CD4-positive, alpha-beta T cell treated with Interleukin-1 beta for 1 hour (primary cell): ENCODE measurements at regions not wholly inside any gene's neighbourhood (a gene's known extent, or its start where the extent isn't known, plus 50 kb on each side); places are given as distances from the start of the nearest gene placed in this dataset.

ENCODE experiments used
- DNase-seq, 2 donors: peaks; one replicate each; pipeline ENCODE4 v3.0.0-alpha.2; 2020 to 2022

DNA sequence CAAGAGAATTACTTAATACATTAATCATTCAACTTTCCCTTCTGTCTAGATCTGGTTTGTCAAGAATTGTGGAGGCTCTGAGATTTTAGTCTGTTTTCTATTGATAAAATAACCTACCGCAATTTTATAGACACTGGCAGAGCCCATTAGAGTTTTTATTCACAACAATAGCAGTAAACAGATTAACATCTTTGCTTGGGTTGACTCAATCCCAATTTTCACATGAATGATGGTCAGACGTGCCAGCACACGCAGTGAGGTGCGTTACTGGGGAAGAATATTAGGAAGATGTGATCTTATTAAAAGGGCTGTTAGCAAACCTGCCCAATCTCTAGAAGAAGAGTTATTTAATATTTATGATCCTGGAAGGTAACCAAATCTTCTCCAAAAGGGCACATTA, 736.6 kb downstream of the MRPL39 start:
- no peak for DNase-seq

GRCh38 chr21:24869862-24870261, 737.4 kb downstream of the MRPL39 start:
- DNase-seq, result no peak

GRCh38 chr21:24868117-24868516, 739.2 kb downstream of the MRPL39 start:
- no peak for DNase-seq

GRCh38 chr21:24861471-24861870, 745.8 kb downstream of the MRPL39 start:
- no peak for DNase-seq

GRCh38 chr21:24856326-24856725, 751.0 kb downstream of the MRPL39 start:
- DNase-seq, result no peak

DNA sequence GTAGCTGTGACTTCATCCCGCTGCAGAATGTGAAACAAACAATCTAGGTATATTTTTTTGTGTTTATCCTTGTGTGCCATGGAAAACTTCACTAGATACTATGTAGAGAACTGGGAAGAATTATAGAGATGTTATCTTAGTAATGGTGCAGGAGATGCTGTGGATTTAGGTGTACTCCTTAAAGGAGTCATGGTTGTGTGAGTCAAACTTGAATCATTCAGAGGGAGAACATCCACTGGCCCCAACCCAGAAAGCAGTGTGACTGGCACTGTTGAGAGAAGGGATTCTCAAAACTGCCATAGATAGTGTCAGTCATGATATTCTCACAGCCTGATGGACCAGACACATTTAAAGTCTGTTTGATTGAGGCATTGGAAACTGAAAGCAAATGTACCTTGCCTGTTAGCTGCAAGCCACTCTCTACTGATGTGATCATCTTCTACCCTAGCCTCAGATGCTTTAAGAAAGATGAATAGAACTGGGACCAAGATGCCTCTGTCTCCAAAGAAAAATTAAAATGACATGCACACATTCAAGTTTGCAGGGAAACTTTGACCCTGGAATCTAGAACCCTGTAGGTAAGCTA, 754.6 kb downstream of the MRPL39 start:
- no peak for DNase-seq

GRCh38 chr21:24850121-24850520, 757.2 kb downstream of the MRPL39 start:
- DNase-seq, result no peak

GRCh38 chr21:24844671-24845070, 762.6 kb downstream of the MRPL39 start:
- DNase-seq, result no peak

DNA sequence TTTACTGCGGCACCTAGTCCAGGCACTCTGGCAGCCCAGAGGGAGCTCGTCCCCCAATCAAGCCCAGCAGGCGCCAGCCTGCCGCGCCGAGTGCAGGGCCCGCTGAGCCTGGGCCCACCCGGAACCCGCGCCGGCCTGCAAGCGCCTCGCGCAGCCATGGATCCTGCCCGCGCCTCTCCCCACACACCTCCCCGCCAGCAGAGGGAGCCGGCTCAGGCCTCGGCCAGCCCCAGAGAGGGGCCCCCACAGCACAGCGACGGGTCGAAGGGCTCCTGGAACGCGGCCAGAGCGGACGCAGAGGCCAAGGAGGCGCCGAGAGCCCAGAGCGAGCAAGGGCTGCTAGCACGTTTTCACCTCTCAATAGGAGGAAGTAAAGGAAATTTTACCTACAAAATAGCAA, 767.0 kb downstream of the MRPL39 start:
- no peak for DNase-seq

GRCh38 chr21:24832961-24833360, 774.3 kb downstream of the MRPL39 start:
- DNase-seq, result no peak

DNA sequence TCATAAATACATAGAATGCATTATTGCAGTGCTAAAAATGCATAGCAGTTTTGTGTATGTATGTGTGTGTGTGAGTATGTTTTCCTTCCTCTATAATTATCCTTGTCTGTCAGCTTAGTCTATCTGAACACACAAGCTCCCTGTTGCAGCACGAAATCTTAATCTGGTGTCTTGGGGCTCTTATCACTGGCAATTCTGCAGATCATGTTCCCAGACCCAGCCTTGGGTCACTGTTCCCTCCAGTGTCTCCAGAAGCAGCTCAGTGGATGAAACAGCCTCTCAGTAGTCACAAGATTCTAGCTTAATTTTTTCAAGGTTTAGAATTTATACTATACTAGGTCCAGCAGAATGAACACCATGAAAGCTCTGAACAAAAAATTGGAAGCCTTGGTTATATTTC, 777.9 kb downstream of the MRPL39 start:
- DNase-seq, result no peak

- DNase-seq, result no peak
Measured at GRCh38 chr21:24826822-24827221, 780.5 kb downstream of the MRPL39 start.

DNA sequence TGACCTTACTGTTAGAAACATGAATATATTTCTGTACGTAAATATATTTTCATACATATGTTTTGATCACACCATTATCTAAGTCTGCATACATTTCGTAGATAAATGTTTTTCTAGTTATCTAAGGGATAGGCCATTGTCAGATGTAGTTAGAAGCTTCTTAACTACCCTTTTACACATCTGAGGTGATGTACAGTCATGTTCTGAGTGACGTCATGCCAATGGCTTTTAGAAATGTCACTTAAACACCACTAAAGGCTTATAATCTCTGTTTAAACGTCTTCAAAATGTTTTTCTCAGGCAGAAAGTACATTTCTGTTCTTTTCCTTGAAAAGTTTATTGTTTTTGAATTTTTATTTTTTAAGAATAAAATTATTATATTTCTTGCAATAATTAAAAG, 781.9 kb downstream of the MRPL39 start:
- no peak for DNase-seq

GRCh38 chr21:24824209-24824608, 783.1 kb downstream of the MRPL39 start:
- no peak for DNase-seq

DNA sequence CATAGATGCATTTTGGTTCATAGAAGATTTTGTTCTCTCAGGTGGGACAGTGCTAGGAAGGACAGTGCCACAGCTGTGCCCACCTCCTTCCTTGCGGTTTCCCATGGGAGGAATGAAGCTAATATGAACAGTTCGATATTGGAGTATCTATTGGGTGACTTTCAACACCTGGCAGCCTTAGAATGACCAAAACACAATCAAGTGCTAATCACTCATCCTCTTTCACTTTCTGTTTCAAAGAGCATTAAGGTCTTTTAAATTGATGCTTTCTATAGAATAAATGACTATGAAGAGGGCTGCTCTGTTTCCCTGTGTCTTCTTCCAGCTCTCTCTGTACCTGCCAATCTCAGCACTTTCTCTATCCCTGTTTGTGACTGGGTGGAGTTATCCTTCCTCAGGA, 784.0 kb downstream of the MRPL39 start:
- DNase-seq, result no peak

- no peak for DNase-seq
Measured at GRCh38 chr21:24785033-24785432, 822.2 kb downstream of the MRPL39 start.

DNA sequence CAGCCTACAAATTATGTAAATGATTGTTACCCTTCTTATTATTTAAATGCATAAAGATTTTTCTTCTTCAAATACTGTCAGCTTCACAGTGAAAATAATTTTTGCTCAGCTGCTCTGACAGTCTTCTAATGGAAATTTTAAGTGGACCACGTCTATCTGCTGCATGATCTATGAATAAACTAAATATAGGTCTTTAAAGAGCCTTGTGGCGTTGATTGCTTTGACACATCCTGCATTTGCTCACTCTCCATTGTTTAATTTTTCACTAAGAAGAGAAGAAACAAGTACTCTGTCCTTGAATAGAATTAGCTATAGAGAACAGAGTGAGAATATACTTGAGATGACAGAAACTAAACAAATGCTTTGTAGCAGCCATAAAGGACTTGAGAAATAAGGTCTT, 826.1 kb downstream of the MRPL39 start:
- DNase-seq, result no peak

- no peak for DNase-seq
Measured at GRCh38 chr21:24759348-24760075, 847.8 kb downstream of the MRPL39 start.

DNA sequence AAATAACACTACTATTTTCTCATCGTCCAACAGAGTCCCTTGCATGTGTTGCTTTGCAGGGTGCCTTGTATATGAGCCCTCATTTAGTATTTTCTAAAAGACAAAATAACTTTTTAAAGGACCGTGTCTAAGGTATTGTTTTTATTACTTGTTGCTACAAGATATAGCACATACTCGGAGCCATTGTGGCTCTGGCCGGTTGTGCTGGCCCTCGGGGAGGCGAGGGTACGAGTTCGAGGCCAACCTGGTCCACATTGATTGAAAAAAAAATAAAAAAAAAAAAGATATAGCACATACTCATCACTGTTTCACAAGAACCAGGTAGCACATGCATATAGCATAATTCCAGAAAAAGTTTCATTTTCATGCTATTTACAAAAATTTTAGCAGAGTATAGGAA, 869.2 kb downstream of the MRPL39 start:
- DNase-seq, result no peak

GRCh38 chr21:24737296-24737850, 869.9 kb downstream of the MRPL39 start:
- DNase-seq, result no peak

- no peak for DNase-seq
Measured at GRCh38 chr21:24730661-24731060, 876.6 kb downstream of the MRPL39 start.

DNA sequence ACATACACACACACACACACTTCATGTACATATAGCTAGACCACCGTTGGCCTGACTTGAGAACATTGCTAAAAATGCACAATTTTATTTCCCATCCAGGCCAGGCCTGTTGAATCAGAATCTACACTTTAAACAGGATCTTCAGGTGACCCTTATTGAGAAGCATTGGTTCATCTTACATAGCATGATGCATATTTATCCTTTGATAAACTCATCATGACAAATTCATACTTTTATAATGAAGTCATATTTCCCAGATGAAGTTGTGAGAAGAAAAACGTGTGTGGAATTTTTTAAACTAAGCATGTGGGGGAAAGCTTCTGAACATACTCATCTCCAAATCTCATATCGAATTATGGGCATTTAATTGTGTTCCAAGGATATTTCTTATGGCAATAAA, 877.7 kb downstream of the MRPL39 start:
- DNase-seq, result no peak

- no peak for DNase-seq
Measured at GRCh38 chr21:24727803-24728440, 879.4 kb downstream of the MRPL39 start.

GRCh38 chr21:24716281-24716918, 890.9 kb downstream of the MRPL39 start:
- DNase-seq, result no peak
